Endometrium (tissue), 2 donors: ENCODE measurements at regions not wholly inside any gene's neighbourhood (a gene's known extent, or its start where the extent isn't known, plus 50 kb on each side); places are given as distances from the start of the nearest gene placed in this dataset.
A peak's percentile ranks its signal among the peaks of the same experiment; 100 is the strongest.

Experiments
- FAIRE-seq: peaks from 2 replicates; lab custom pipeline; 2012; peaks lifted over from hg19 to GRCh38; lab: Jason Lieb, UNC
- donor health status: control.
- donor health status: control.

DNA sequence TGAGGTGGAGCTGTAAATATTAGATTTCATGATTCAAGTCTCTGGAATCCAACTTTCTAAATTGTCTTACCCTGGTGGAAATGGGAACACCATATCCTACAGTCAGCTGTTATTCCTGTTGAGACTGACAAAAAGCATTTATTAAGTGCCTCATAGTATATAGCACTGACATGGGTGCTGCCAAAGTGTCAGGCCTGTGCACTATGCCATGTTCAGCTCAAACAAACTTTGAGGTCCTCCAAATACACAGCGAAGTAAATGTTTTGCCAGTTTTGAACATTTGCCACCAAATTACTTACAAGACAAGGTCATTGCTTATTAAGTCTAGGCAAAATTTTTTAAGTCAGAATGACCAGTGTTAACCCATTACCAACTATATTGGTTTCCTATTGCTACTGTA, 162.9 kb upstream of the SLC25A13 start:
- no peak for FAIRE-seq

GRCh38 chr7:96484091-96484490, 162.2 kb upstream of the SLC25A13 start:
- FAIRE-seq, result no peak

GRCh38 chr7:96481796-96482195, 159.9 kb upstream of the SLC25A13 start:
- no peak for FAIRE-seq

GRCh38 chr7:96479015-96479645, 157.2 kb upstream of the SLC25A13 start:
- no peak for FAIRE-seq

GRCh38 chr7:96471606-96472005, 149.7 kb upstream of the SLC25A13 start:
- no peak for FAIRE-seq

DNA sequence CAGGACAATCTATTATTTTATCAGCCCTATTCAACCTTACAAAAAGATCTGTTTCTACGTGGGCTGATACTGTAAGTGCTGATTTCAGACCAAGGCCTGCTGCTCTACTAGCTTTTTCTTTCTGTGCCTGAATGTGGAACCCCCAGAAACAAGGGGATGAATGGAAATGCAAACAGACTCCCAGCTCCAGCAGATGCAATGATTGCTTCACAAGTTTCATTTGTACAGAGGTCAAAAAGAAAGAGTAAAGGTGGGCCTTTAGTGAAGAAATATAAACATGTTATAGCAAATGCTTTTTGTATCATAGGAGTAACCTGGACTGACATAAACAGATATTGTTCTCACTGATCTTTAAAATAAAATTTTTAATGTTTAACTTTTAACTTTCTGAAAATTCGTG, 130.2 kb upstream of the SLC25A13 start:
- no peak for FAIRE-seq

DNA sequence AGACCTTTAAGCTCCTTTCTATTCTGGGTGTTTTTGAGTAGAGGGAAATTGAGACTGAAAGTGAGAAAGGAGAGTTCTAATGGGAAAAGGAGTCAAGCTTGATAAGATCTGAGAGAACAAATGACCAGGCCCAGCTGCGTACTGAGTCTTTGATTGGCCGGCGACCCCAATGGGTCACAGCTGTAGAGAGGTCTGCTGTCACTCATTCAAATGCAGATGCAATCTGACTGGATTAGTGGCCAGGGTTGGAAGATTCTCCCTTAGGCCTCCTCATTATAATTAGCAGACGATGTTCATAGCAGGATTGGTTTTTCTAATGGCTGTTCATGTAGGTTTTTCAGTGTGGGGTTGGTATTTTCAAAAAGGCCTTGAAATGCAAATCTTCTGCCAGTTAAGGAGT, 127.2 kb upstream of the SLC25A13 start:
- no peak for FAIRE-seq

DNA sequence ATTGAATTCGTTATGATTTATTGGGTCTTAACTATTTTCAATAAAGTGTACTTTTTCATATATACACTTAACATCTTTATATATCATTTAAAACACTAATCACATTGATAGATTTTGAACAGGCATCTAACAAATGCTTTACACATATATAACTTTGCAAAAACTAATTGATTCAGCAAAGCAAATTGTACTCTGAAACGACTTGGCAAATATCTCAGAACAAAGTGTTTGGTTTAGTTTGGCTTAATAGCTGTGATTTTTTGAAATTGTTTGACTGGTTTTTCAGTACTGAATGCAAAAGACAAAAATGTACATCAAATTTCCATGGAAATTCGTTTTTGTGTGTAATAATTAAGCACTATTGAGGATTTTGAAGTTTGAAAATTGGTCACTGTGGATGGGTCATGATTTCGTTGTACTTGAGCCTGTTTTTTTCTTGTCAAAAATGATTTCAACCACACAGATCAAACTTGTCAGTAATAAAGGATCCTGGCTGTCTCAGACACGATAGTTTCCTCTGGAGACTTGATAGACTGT, 125.3 kb upstream of the SLC25A13 start:
- FAIRE-seq, result no peak

DNA sequence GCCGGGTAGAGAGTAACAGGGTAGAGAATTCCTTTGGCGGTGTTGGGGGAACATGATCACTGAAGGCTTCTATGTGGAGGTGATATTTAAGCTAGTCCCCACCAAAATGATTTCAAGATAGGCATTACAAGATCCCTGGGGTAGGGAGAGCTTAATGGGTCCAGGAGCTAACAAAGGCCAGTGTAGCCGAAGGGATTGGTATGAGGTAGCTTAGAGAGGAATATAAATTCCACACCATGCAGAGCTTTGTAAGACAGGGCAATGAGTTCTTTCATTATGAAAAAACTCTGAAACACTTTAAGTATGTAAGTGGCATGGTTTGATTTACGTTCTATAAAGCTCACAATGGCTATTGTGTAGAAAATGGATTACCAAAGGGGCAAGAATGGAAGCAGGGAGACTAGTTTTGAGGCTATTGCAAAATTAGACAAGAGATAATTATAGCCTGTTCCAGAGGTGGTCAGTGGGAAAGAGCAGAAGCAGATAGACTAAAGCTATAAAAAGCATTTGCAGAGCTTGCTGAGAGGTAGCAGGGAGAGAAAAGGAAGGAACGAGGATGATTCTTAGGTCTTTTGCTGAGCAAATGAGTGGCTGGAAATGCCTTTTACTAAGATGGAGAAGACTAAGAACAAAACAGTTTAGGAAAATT, 119.7 kb upstream of the SLC25A13 start:
- no peak for FAIRE-seq

DNA sequence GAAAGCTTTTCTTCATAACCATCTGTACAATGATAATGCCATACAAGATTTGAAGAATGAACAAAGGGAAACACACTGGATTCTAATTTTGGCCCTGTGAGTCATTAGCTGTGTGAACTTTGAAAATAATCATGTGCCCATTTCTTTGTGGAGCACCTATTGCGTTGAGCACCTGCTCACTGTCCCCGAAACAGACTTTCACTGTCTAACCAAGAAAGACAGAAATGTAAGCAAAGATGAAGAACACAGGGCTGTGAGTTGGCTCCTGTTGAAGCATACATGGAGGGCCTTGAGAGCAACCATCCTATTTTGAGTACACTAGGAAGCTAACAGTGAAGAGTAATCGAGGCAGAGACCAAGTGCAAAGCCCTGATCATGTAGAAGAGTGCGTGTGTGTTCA, 118.4 kb upstream of the SLC25A13 start:
- FAIRE-seq, result no peak

DNA sequence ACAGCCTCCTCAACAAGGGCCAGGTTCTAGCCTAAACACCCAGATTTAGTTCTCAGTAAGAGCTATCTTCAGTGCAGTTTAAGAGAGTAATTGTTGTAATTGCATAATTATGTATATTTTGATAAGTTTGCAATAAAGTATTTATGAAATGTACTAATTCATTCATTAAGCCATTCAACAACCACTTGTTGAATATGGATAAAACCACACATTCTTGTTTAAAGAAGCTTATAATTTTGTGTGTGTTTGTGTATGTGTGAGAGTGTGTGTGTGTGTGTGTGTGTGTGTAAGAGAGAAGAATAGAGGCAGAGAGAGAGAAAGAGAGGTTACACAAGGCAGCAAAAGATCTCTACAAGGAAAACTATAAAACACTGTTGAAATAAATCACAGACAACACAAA, 115.0 kb upstream of the SLC25A13 start:
- no peak for FAIRE-seq

DNA sequence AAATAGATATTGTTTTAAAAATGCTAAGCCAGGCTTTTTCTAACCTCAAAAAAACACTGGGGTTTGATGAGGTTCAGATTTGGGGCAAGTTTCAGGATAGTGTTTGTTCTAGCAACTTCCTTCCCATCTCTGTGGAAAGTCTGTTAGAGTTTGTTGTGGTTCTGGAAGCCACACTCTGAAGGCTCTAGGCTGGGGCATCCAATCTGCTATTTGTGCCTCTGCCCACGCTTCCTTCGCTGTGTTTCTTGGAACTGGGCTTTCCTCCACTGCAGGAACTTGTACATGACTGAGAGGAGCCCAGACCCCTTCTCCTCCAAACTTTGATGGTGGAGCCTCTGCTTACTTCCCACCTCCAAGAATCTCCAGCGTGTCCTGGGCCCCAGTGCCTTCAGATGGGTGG, 108.5 kb upstream of the SLC25A13 start:
- no peak for FAIRE-seq

GRCh38 chr7:96427143-96427542, 105.2 kb upstream of the SLC25A13 start:
- FAIRE-seq, result no peak

DNA sequence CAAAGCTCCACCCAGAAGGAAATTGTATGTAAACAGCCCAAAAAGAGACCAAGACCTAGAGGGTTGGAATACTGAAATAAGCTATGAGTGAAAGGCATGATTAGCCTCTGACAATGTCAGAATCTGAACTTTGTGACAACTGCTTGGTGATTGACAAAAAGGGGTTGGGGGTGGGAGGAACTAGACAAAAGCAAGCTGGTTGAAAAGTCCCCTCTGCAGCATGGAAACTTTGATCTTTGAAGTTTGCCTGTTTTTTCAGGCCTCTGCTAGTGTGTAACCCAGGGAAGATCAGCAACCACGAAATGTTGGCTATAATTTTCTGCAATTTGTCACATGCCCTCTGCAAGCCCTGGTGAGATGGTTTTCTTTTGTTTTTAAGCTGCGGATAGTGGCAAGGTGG, 104.8 kb upstream of the SLC25A13 start:
- no peak for FAIRE-seq

GRCh38 chr7:96426027-96426426, 104.1 kb upstream of the SLC25A13 start:
- no peak for FAIRE-seq

DNA sequence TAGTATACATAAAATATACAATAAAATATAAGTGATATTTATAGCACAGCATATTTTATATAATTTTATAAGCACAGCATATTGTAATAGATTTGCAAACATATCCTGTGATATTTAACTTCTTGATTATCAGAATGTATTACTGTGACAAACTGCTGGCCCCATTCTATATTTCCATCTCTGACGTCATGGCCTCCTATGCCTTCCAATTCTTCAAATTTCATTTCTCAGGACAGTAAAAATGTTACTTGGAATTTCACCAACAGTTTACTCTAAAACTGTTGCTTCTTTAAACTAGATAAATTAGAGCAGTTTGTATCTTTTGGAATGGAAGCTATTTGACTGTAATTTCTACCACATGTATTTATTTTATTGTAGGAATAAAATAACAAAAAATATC, 102.5 kb upstream of the SLC25A13 start:
- peak; percentile 50 for FAIRE-seq

DNA sequence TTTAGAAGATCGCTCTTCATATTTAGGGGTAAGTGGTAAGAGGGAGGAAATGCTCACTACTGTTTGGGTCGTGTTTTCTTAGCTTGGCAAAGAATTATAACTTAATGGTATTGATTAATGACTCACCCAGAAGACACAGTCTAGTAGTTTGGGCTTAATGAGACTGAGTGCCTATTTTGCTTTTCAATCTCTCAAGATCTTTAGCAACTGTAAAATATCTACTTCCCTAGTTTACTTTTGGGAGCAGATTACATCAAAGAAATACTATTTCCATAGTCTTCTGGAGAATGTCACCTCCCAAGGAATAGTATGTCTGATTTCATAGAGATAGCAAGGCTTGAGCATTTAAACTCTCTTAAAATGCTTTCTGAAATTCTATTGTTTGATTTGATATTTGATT, 100.5 kb upstream of the SLC25A13 start:
- no peak for FAIRE-seq

- FAIRE-seq, result no peak
These were observed 96.7 kb upstream of the SLC25A13 start for GRCh38 chr7:96418581-96418980.

DNA sequence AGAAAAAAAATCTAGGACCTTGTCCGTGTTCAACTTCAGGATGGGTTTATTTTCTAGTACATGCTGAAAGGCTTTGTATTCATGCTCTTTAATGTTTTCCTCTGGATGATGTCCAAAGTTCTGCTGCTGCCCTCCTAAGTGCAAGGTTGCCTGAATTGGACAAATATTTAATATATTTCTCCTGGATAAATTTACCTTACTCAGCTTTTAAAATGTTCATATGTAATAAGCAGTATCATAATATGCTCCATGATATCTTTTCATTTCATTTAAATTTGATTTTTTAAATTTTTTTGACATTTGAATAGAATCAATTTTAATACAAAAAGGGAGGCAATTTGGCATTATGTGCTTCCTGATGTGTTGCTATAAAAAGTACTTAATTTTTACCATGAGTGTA, 95.9 kb upstream of the SLC25A13 start:
- no peak for FAIRE-seq

DNA sequence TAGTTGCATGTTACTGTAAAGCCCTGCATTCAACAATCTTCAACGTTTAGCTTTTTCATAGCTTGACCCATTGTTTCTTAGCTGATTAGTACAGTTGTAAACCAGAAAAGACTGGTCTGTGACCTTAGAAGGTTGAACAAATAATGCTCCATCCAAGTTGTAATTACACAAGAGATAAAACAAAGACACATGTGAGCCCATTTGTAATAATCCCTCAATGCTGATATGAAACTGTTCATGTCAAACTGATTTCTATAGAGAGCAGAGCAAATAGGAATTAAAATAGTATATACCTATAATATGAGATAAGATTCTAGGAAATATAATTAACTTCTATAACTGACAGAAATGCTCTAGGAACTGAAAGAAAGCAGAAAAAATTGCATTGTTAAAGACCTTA, 94.7 kb upstream of the SLC25A13 start:
- peak; percentile 50 for FAIRE-seq

DNA sequence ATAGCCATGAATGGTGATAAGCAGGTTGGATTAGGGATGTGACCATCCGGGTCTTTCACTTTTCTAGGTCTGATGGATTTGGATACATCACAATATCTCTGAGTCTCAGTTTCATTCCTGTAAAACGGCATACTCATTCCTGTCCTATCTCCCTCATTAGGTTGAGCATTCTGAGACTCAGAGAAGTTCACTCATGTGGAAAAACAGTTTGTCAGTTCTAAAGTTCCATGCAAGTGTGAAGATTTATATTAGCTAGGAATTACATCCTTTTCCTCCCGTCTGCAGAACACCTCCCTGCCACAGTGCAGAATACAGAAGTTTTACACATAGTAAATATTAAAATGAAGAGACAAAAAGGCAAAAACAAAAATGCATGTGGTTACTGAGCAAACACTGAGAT, 94.2 kb upstream of the SLC25A13 start:
- no peak for FAIRE-seq

GRCh38 chr7:96415293-96415940, 93.5 kb upstream of the SLC25A13 start:
- FAIRE-seq, result no peak

DNA sequence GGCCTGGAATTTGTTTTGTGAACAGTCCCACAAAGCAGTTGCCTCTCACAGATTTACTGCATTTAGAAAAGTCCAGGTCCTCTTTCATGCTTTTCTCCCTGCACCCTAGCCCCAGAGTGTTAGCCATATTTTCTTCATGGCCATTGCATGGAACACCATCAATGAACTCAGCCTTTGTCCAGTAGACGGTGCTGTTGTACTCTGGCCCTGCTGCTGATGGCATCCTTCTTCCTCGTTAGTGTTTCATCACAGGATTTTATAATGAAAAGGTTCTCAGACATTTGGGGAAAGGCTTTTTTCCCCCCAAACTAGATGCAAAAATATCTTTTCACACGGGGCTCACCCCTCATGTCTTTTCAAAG, 93.0 kb upstream of the SLC25A13 start:
- FAIRE-seq, result no peak
